Suprapubic skin (tissue), 3 donors: ENCODE measurements at regions not wholly inside any gene's neighbourhood (a gene's known extent, or its start where the extent isn't known, plus 50 kb on each side); places are given as distances from the start of the nearest gene placed in this dataset.

Source experiments
- CTCF ChIP-seq, 2 donors: fragments of 200-600 bp in 1 of 2; fragments of 450-650 bp in 1 of 2; sonication (generic) in 1 of 2; IDR thresholded peaks; one replicate each; pipeline ENCODE4 v1.5.1; 2016 to 2019; ENCODE audit warnings: antibody characterized with exemption in 2 of 2, mild to moderate bottlenecking in 1 of 2, moderate library complexity in 1 of 2
- EP300 ChIP-seq: sonication (generic); formaldehyde crosslinking; IDR thresholded peaks from one replicate; pipeline ENCODE4 v1.6.1; 2017; ENCODE audit warnings: antibody characterized with exemption
- POLR2A ChIP-seq, 2 donors: fragments of 450-650 bp; IDR thresholded peaks; one replicate each; pipeline ENCODE4 v1.6.1; 2017; ENCODE audit warnings: antibody characterized with exemption in 2 of 2, mild to moderate bottlenecking in 2 of 2, moderate library complexity in 2 of 2

- TF ChIP-seq EP300 (no peak), POLR2A (IDR thresholded peaks at IDR 0.05) (no peak), CTCF (IDR thresholded peaks at IDR 0.05) (no peak)
These were observed 2637.4 kb downstream of the ARAP2 start for GRCh38 chr4:33606951-33607350.
